Activated CD8-positive, alpha-beta T cell treated with anti-CD3 and anti-CD28 coated beads, Interleukin-2, amount 10 ng/mL, durations not matched to agents 7 days and 5 days (primary cell): ENCODE measurements at regions not wholly inside any gene's neighbourhood (a gene's known extent, or its start where the extent isn't known, plus 50 kb on each side); places are given as distances from the start of the nearest gene placed in this dataset.

Experiments used
- ATAC-seq: fragments of 150-1000 bp; cut with Tn5 transposase; one replicate; pipeline ENCODE4 v1.10.0; 2021; ENCODE audit warnings: moderate library complexity
- CTCF ChIA-PET: fragments of 350-600 bp; sonication (Branson Sonifier 250); formaldehyde crosslinking; loops from one replicate; lab custom pipeline; 2021; ENCODE audit warnings: antibody characterized with exemption; lab: Charles Lee
- POLR2A ChIA-PET: fragments of 350-600 bp; sonication (Branson Sonifier 250); formaldehyde crosslinking; loops from one replicate; lab custom pipeline; 2021; ENCODE audit warnings: antibody characterized with exemption; lab: Charles Lee
- DNase-seq: peaks from one replicate; pipeline ENCODE4 v3.0.0-alpha.2; 2020
- H3K27ac Mint-ChIP-seq: one replicate; pipeline ENCODE4 v1.8.0; 2021; ENCODE audit warnings: mild to moderate bottlenecking, mixed read lengths
- H3K27me3 Mint-ChIP-seq: one replicate; pipeline ENCODE4 v1.8.0; 2021; ENCODE audit warnings: low read depth, mixed read lengths
- H3K36me3 Mint-ChIP-seq: one replicate; pipeline ENCODE4 v1.8.0; 2021; ENCODE audit warnings: low read depth, mixed read lengths
- H3K4me1 Mint-ChIP-seq: one replicate; pipeline ENCODE4 v1.8.0; 2021; ENCODE audit warnings: low read depth, mixed read lengths
- H3K4me3 Mint-ChIP-seq: one replicate; pipeline ENCODE4 v1.8.0; 2021; ENCODE audit warnings: mild to moderate bottlenecking, mixed read lengths
- H3K9me3 Mint-ChIP-seq: one replicate; pipeline ENCODE4 v1.8.0; 2022; ENCODE audit warnings: mixed read lengths; ENCODE audit not compliant: insufficient read depth

GRCh38 chr18:51371929-51372328 lies 174.4 kb upstream of the MEX3C start:
- POLR2A ChIA-PET = no interaction called here
- Mint-ChIP-seq H3K36me3 (no peaks in the 10 kb centered on the region), H3K4me1 (no peaks in the 10 kb centered on the region), H3K9me3 (peaks cover 8% of the 10 kb centered on the region), H3K4me3 (no peak overlapping the region), H3K27ac (no peak overlapping the region), H3K27me3 (peaks cover 53% of the 10 kb centered on the region)
- DNase-seq (no peak), ATAC-seq (no peak)
- CTCF ChIA-PET = no interaction called here

- DNase-seq (no peak), ATAC-seq (no peak)
- ChIA-PET POLR2A (no interaction called here), CTCF (interaction anchor here (0.6 kb wide), 1 partner anchor 19 kb away, joined by 3 read pairs; no protein-coding TSS in a partner anchor)
- Mint-ChIP-seq H3K4me3 (no peak overlapping the region), H3K27ac (no peak overlapping the region), H3K36me3 (no peaks in the 10 kb centered on the region), H3K9me3 (no peaks in the 10 kb centered on the region), H3K4me1 (no peaks in the 10 kb centered on the region), H3K27me3 (peaks cover 14% of the 10 kb centered on the region)
Observed at GRCh38 chr18:51382081-51382480, 184.6 kb upstream of the MEX3C start.

- no peaks in the 10 kb centered on the region for H3K4me1 Mint-ChIP-seq
- DNase-seq = no peak
- no peaks in the 10 kb centered on the region for H3K36me3 Mint-ChIP-seq
- ChIA-PET POLR2A (no interaction called here), CTCF (interaction anchor here (0.7 to 1.4 kb wide), 4 partner anchors 10 to 274 kb away, joined by 3 read pairs; no protein-coding TSS in a partner anchor)
- H3K4me3 Mint-ChIP-seq = no peak overlapping the region
- H3K27ac Mint-ChIP-seq = no peak overlapping the region
- ATAC-seq = no peak
- H3K9me3 Mint-ChIP-seq = no peaks in the 10 kb centered on the region
- H3K27me3 Mint-ChIP-seq = peaks cover 18% of the 10 kb centered on the region
Observed at GRCh38 chr18:51383116-51383515, 185.6 kb upstream of the MEX3C start.

- ATAC-seq (no peak), DNase-seq (no peak)
- no peak overlapping the region for H3K27ac Mint-ChIP-seq
- peaks cover 21% of the 10 kb centered on the region for H3K27me3 Mint-ChIP-seq
- no peak overlapping the region for H3K4me3 Mint-ChIP-seq
- POLR2A ChIA-PET = no interaction called here
- H3K4me1 Mint-ChIP-seq = no peaks in the 10 kb centered on the region
- no peaks in the 10 kb centered on the region for H3K36me3 Mint-ChIP-seq
- H3K9me3 Mint-ChIP-seq = no peaks in the 10 kb centered on the region
- CTCF ChIA-PET = interaction anchor here (0.7 to 1.4 kb wide), 4 partner anchors 10 to 275 kb away, joined by 3 read pairs; no protein-coding TSS in a partner anchor
Observed at GRCh38 chr18:51383711-51384110, 186.2 kb upstream of the MEX3C start.

GRCh38 chr18:51385270-51385669 lies 187.8 kb upstream of the MEX3C start:
- POLR2A ChIA-PET = no interaction called here
- H3K36me3 Mint-ChIP-seq = no peaks in the 10 kb centered on the region
- ATAC-seq = no peak

GRCh38 chr18:51390702-51391101 lies 193.2 kb upstream of the MEX3C start:
- DNase-seq (no peak), ATAC-seq (no peak)
- POLR2A ChIA-PET = no interaction called here
- H3K27me3 Mint-ChIP-seq = peaks cover 26% of the 10 kb centered on the region
- CTCF ChIA-PET = interaction anchor here (0.7 kb wide), 1 partner anchor 35 kb away, joined by 3 read pairs; no protein-coding TSS in a partner anchor
- no peak overlapping the region for H3K4me3 Mint-ChIP-seq
- no peaks in the 10 kb centered on the region for H3K36me3 Mint-ChIP-seq
- H3K4me1 Mint-ChIP-seq = no peaks in the 10 kb centered on the region
- H3K27ac Mint-ChIP-seq = no peak overlapping the region
- no peaks in the 10 kb centered on the region for H3K9me3 Mint-ChIP-seq

More at GRCh38 chr18:51385270-51385669, 187.8 kb upstream of the MEX3C start:
- Mint-ChIP-seq H3K9me3 (no peaks in the 10 kb centered on the region), H3K27ac (no peak overlapping the region), H3K4me3 (no peak overlapping the region), H3K27me3 (peaks cover 21% of the 10 kb centered on the region), H3K4me1 (no peaks in the 10 kb centered on the region)
- no peak for DNase-seq
- CTCF ChIA-PET = interaction anchor here (0.6 to 1.2 kb wide), 4 partner anchors 106 to 278 kb away, joined by 3 to 4 read pairs (median 3); no protein-coding TSS in a partner anchor

GRCh38 chr18:51391215-51391614 lies 193.7 kb upstream of the MEX3C start:
- H3K4me1 Mint-ChIP-seq = no peaks in the 10 kb centered on the region
- H3K4me3 Mint-ChIP-seq = no peak overlapping the region
- no peaks in the 10 kb centered on the region for H3K9me3 Mint-ChIP-seq
- no peaks in the 10 kb centered on the region for H3K36me3 Mint-ChIP-seq
- no peak for DNase-seq
- ChIA-PET POLR2A (no interaction called here), CTCF (interaction anchor here (0.7 kb wide), 1 partner anchor 34 kb away, joined by 3 read pairs; no protein-coding TSS in a partner anchor)
- H3K27ac Mint-ChIP-seq = no peak overlapping the region
- ATAC-seq = no peak
- H3K27me3 Mint-ChIP-seq = peaks cover 26% of the 10 kb centered on the region

GRCh38 chr18:51391731-51392130 lies 194.2 kb upstream of the MEX3C start:
- H3K4me3 Mint-ChIP-seq = no peak overlapping the region
- no peaks in the 10 kb centered on the region for H3K9me3 Mint-ChIP-seq
- ChIA-PET POLR2A (no interaction called here), CTCF (no interaction called here)
- H3K27ac Mint-ChIP-seq = no peak overlapping the region
- DNase-seq (no peak), ATAC-seq (no peak)
- H3K27me3 Mint-ChIP-seq = peaks cover 26% of the 10 kb centered on the region
- no peaks in the 10 kb centered on the region for H3K36me3 Mint-ChIP-seq
- no peaks in the 10 kb centered on the region for H3K4me1 Mint-ChIP-seq

- no peak overlapping the region for H3K27ac Mint-ChIP-seq
- peaks cover 30% of the 10 kb centered on the region for H3K27me3 Mint-ChIP-seq
- H3K9me3 Mint-ChIP-seq = no peaks in the 10 kb centered on the region
- H3K36me3 Mint-ChIP-seq = no peaks in the 10 kb centered on the region
- H3K4me1 Mint-ChIP-seq = no peaks in the 10 kb centered on the region
- DNase-seq = no peak
- POLR2A ChIA-PET = no interaction called here
- ATAC-seq = no peak
- H3K4me3 Mint-ChIP-seq = no peak overlapping the region
- CTCF ChIA-PET = no interaction called here
Observed at GRCh38 chr18:51397347-51397962, 200.0 kb upstream of the MEX3C start.

GRCh38 chr18:51398104-51398503 lies 200.6 kb upstream of the MEX3C start:
- H3K27ac Mint-ChIP-seq = no peak overlapping the region
- no peaks in the 10 kb centered on the region for H3K9me3 Mint-ChIP-seq
- ChIA-PET POLR2A (no interaction called here), CTCF (interaction anchor here (0.6 kb wide), 1 partner anchor 72 kb away, joined by 3 read pairs; no protein-coding TSS in a partner anchor)
- no peaks in the 10 kb centered on the region for H3K36me3 Mint-ChIP-seq
- H3K4me1 Mint-ChIP-seq = no peaks in the 10 kb centered on the region
- ATAC-seq (no peak), DNase-seq (no peak)
- no peak overlapping the region for H3K4me3 Mint-ChIP-seq
- peaks cover 31% of the 10 kb centered on the region for H3K27me3 Mint-ChIP-seq

GRCh38 chr18:51399491-51400122 lies 202.1 kb upstream of the MEX3C start:
- no peaks in the 10 kb centered on the region for H3K36me3 Mint-ChIP-seq
- CTCF ChIA-PET = no interaction called here
- H3K4me1 Mint-ChIP-seq = no peaks in the 10 kb centered on the region
- H3K9me3 Mint-ChIP-seq = no peaks in the 10 kb centered on the region
- H3K27ac Mint-ChIP-seq = no peak overlapping the region
- POLR2A ChIA-PET = no interaction called here
- peaks cover 27% of the 10 kb centered on the region for H3K27me3 Mint-ChIP-seq
- no peak for ATAC-seq
- H3K4me3 Mint-ChIP-seq = no peak overlapping the region
- no peak for DNase-seq

- ChIA-PET CTCF (no interaction called here), POLR2A (no interaction called here)
- ATAC-seq = no peak
- DNase-seq = no peak
- Mint-ChIP-seq H3K4me3 (no peak overlapping the region), H3K4me1 (no peaks in the 10 kb centered on the region), H3K27ac (no peak overlapping the region), H3K9me3 (no peaks in the 10 kb centered on the region), H3K27me3 (peaks cover 25% of the 10 kb centered on the region), H3K36me3 (no peaks in the 10 kb centered on the region)
Observed at GRCh38 chr18:51400721-51401120, 203.2 kb upstream of the MEX3C start.
